LNCAP (cell line): ENCODE measurements at regions not wholly inside any gene's neighbourhood (a gene's known extent, or its start where the extent isn't known, plus 50 kb on each side); places are given as distances from the start of the nearest gene placed in this dataset.

Experiments
- TF ChIP-seq, protein P1 (sequence below): fragments of 450-650 bp; IDR thresholded peaks from 2 replicates; pipeline ENCODE4 v1.5.1; 2017; ENCODE audit warnings: mild to moderate bottlenecking

DNA sequence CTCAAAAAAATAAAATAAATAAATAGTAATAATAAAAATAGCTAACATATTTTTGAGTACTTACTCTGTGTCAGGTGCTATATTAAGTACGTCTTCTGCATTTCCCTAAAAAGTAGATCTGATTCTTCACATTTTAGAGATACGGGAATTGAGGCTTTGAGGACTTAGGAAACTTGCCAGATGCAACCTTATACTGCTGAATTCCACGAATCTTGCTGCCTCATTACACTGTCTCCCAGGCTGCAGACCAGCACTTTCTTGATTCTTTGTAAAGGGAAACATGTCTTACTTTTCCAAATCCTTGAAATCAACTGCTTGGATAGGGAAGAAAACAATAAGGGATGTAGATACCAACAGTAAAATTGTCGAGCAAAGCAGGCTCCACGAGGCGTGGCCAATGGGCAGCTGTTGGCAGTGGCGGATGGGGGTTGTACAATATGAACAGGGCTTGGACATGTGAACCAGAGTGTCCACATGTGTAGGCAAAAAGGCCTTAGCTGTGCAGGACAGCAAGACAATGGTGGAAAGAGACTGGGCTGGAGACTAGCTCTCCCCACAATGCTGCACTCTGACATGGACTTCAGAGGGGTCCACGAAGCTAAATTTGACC, 124.3 kb upstream of the RAI14 start:
- TF ChIP-seq, protein P1, sequence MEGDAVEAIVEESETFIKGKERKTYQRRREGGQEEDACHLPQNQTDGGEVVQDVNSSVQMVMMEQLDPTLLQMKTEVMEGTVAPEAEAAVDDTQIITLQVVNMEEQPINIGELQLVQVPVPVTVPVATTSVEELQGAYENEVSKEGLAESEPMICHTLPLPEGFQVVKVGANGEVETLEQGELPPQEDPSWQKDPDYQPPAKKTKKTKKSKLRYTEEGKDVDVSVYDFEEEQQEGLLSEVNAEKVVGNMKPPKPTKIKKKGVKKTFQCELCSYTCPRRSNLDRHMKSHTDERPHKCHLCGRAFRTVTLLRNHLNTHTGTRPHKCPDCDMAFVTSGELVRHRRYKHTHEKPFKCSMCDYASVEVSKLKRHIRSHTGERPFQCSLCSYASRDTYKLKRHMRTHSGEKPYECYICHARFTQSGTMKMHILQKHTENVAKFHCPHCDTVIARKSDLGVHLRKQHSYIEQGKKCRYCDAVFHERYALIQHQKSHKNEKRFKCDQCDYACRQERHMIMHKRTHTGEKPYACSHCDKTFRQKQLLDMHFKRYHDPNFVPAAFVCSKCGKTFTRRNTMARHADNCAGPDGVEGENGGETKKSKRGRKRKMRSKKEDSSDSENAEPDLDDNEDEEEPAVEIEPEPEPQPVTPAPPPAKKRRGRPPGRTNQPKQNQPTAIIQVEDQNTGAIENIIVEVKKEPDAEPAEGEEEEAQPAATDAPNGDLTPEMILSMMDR, result no peak

DNA sequence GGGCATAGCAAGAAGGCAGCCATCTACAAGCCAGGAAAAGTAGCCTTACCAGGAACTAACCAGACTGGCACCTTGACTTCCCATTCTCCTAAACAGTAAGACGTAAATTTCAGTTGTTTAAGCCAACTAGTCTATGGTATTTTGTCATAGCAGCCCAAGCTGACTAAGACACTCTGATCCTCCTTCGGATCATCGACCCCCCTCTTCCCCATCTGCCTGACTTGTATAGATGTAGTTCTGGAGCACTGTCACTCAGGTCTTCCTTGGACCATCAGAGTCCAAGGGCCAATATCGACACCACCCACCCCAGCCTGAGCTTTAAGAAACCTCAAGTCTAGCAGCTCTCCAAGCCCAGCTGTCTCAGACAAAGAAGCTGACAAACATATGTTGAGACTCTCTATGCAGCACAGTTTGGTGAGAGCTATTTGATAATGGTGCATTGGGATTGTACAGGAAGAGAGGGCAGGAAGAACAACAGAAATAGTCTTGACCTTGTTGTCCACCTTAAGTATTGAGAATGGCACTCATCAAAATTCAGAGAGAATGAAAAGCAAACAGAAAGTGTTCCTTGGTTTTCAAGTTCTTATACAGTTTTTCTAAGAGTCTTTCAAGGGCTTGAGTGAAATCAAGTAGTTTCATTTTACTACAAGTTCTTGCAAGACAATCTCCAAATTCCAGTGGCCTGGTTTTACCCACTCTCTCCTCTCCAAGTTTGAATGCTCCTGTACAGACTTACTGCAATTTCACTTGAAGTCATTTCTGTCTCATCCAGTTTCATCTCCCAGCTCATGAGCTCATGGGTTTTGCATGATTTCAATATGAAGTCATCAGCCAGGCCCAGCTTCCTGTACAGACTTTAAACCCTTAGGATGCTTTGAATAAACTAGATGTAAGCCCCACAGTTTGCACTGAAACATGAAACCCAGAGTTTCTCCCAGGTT, 122.3 kb upstream of the RAI14 start:
- TF ChIP-seq, protein P1, result no peak

DNA sequence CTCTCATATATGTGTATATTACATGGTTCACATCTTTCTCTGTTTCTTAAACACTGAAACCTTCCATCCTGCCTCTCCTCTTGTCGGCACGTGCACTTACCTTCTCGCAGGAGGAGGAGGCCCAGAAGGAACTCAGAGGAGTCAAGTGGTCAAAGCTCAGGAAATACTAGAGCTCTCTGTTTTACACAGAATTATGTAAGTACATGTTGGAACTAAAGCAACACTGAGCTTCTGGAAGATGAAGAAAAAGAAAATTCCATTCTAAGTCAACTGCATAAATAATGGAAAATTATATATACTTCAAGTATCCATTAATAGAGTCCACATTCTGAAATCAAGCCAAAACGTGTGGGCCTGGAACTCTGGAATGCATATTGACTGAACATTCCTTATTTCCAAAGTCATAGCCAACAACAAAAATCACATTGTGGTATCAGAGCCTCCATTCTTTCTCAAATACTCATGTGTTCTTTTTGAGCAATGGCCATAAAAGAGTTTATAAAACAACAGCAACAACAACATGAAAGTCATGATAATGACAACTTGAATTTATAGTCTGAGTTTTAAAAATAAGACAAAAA, 121.5 kb upstream of the RAI14 start:
- TF ChIP-seq, protein P1, result no peak

DNA sequence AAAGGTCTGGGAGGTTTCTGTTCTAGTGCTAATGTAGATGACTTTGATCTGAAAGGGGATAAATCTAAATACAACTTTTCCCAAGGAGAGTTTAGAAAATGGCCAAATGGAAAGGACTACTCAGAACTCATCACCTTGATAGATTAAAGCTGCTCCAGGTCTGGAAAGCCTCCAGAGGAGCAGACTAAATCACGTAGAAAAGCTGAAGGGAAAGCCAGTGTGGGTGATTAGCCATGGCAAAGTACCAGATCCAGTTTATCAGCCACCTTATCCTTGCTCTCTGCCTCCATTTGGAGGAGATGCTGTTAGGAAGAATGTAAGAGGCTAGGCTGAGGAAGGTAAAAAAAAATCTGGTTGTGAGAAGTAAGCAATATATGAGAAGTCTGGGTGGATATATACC, 120.7 kb upstream of the RAI14 start:
- TF ChIP-seq, protein P1, result no peak

DNA sequence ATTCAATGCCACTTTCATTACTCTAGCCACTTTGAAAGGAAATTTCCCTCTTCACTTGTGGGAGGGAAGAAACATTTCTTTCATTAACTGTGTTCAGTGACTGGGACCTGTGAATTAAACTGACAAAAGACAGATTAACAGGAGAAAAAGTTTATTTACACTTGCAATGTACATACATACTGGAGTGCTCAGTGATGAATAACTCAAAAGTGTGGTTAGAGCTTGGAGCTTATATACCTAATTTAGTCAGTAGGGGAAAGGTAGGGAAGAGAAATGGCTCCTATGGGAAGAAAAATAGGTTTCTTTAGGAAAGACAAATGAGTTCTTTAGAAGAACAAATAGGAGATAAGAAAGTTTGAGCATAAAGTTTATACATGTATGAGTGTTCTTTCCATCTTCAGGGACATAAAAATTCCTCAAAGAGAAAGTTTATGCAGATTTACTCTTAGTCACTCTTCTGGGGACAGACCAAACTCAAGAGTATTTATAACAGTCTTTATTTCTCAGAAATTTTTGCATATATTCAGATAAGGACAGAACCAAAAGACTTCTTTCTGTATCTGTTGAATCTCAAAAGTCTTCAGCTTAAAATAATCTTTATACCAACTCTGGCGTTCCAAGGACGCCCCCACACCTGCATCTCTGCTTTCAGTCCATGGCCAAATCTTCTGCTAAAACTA, 120.0 kb upstream of the RAI14 start:
- TF ChIP-seq, protein P1, result no peak

DNA sequence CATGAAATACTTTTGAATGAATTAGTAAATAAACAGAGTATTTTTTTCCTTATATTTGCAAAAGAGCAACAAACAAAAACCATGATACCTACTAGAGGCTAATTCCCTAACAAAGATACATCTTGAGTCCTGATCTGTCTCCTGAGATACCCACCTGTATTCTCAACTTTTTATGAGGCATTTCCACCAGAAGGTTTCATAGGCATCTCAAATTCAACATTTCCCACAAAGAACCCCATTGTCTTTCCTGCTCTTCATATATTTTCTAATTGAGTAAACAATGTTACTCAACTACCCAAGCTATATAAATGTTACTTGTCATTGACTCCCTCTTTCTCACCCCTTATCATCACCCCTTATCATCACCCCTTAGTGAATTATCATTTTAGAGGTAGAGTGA, 119.4 kb upstream of the RAI14 start:
- TF ChIP-seq, protein P1, result no peak

DNA sequence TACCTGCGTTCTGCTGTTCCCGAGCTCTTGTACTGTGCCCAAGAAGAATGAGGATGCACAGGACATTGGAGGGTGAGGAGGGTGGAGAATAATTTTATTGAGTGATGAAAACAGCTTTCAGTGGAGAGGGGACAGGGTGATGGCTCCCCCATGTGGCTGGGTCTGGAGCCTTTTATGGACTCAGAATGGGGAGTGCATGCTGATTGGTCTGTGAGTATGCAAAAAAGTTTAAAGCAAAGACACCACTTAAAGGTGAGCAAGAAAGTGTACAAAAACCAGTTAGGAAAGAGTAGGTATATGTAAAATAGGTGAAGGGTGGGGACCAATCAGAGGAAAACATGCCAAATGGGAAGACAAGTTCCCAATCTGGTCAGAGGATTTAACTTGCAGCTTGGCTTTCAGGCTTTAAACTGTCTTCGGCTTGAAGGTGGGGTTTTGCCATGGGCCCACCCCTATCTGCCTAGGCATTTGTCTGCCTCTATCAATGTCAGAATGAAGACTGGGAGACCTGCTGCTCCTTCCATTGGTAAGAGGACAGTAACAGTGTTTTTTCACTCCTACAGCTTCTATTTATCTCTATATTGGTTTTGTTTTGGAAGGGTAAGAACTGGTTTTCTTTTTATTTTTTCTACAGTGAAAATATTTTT, 118.0 kb upstream of the RAI14 start:
- TF ChIP-seq, protein P1, result no peak
